Bronchial epithelial cell (primary cell): ENCODE measurements at regions not wholly inside any gene's neighbourhood (a gene's known extent, or its start where the extent isn't known, plus 50 kb on each side); places are given as distances from the start of the nearest gene placed in this dataset.

Experiments
- DNase-seq: peaks from one replicate; pipeline ENCODE4 v3.0.0-alpha.2; 2010; ENCODE audit warnings: low read depth
- FAIRE-seq: peaks from 2 replicates; lab custom pipeline; 2011; peaks lifted over from hg19 to GRCh38; lab: Jason Lieb, UNC
- H3K27me3 ChIP-seq: 2 replicates; pipeline ENCODE4 v1.5.1; 2011; ENCODE audit warnings: low read length; ENCODE audit not compliant: control insufficient read depth, insufficient read depth
- H3K36me3 ChIP-seq: 2 replicates; pipeline ENCODE4 v1.5.1; 2011; ENCODE audit warnings: low read length; ENCODE audit not compliant: control insufficient read depth, insufficient read depth
- H3K4me3 ChIP-seq: 2 replicates; pipeline ENCODE4 v1.5.1; 2011; ENCODE audit warnings: mild to moderate bottlenecking, low read depth, low read length, control low read depth
- TF ChIP-seq, protein P1 (sequence below): IDR thresholded peaks from 2 replicates; pipeline ENCODE4 v1.5.1; 2011; ENCODE audit warnings: mild to moderate bottlenecking, moderate library complexity, low read length, control low read depth, inconsistent platforms; ENCODE audit not compliant: insufficient read depth, severe bottlenecking

- H3K4me3 ChIP-seq: no peak overlapping the region
- FAIRE-seq: no peak
- no peaks in the 10 kb centered on the region for H3K36me3 ChIP-seq
- TF ChIP-seq, protein P1, sequence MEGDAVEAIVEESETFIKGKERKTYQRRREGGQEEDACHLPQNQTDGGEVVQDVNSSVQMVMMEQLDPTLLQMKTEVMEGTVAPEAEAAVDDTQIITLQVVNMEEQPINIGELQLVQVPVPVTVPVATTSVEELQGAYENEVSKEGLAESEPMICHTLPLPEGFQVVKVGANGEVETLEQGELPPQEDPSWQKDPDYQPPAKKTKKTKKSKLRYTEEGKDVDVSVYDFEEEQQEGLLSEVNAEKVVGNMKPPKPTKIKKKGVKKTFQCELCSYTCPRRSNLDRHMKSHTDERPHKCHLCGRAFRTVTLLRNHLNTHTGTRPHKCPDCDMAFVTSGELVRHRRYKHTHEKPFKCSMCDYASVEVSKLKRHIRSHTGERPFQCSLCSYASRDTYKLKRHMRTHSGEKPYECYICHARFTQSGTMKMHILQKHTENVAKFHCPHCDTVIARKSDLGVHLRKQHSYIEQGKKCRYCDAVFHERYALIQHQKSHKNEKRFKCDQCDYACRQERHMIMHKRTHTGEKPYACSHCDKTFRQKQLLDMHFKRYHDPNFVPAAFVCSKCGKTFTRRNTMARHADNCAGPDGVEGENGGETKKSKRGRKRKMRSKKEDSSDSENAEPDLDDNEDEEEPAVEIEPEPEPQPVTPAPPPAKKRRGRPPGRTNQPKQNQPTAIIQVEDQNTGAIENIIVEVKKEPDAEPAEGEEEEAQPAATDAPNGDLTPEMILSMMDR: no peak
- DNase-seq: no peak
- H3K27me3 ChIP-seq: no peaks in the 10 kb centered on the region
Measured at GRCh38 chr9:115422932-115423440, 305.0 kb upstream of the TNC start.

DNA sequence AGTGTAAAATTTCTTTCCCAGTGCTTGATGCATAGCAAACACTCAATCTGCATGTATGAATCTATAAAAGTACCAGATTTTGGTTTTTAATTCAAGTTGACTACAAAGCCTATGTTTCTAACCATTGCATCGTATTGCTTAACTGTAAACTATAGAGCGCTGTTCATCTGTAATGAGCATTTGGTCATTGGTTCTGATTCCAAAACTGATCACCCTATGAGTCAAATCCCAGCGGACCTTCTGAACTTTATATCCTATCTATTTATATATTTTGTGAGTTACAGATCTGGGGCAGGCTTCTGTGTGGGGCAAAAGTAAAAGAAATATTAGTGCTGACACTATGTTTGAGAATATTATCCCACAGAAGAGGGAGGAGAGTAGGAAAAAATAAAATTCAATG lies 305.7 kb upstream of the TNC start:
- TF ChIP-seq, protein P1: no peak
- no peak for FAIRE-seq

DNA sequence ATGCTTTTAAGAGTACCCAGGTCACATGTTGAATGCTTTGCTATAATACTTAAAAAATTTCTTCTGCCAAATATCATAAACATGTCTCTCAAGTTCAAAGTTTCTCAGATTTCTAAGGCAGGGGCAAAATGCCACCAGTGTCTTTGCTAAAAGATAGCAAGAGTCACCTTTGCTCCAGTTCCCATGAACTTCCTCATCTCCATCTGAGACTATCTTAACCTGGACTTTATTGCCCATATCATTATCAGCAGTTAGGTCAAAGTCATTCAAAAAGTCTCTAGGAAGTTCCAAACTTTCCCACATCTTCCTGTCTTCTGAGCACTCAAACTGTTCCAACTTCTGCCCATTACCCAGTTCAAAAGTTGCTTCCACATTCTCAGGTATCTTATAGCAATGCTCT lies 307.6 kb upstream of the TNC start:
- TF ChIP-seq, protein P1: no peak
- Histone ChIP-seq H3K36me3 (no peaks in the 10 kb centered on the region), H3K4me3 (no peak overlapping the region), H3K27me3 (no peaks in the 10 kb centered on the region)
- FAIRE-seq (no peak), DNase-seq (no peak)

More for the DNA sequence above, 305.7 kb upstream of the TNC start:
- H3K4me3 ChIP-seq: no peak overlapping the region
- H3K36me3 ChIP-seq: no peaks in the 10 kb centered on the region
- H3K27me3 ChIP-seq: no peaks in the 10 kb centered on the region
- no peak for DNase-seq

DNA sequence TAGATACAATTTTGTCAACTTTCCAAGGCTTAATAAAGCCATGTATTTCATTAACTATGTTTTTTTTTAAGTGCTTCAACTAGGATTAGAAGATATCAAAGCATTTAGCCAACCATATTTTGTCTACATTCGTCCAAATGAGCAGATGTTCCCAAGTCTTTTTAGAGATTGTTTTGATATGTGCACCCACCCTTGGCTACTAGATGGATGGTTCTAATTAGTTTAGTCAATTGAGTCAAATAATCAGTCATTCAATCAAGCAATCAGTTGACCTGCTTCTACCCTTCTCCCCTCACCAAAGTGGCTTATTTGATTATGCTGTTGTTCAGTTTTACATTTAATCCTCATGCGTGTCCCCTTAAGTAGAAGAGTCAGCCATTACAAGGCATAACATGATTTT lies 319.5 kb upstream of the TNC start:
- TF ChIP-seq, protein P1: no peak
- FAIRE-seq (no peak), DNase-seq (no peak)
- H3K4me3 ChIP-seq: no peak overlapping the region
- no peaks in the 10 kb centered on the region for H3K27me3 ChIP-seq
- no peaks in the 10 kb centered on the region for H3K36me3 ChIP-seq

DNA sequence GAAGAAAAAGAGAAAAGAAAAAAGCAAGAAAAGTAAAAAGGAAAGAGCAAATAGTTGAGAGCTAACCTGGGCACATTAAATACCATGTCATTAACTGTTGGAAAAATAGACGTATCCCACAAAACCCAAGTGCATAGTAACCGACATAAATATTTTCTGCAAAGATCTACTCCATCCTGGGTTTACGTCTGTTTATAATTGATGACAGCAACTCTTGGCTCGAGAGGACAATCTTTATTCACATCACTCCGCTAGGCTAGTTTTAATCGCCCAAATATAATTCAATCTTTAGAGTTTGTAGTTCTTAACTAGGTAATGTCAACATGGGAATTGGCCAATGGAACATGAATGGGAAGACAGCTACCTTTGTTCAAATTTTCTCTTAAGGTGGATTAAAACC lies 321.7 kb upstream of the TNC start:
- Histone ChIP-seq H3K4me3 (no peak overlapping the region), H3K36me3 (no peaks in the 10 kb centered on the region), H3K27me3 (no peaks in the 10 kb centered on the region)
- TF ChIP-seq, protein P1: no peak
- DNase-seq (no peak), FAIRE-seq (no peak)

GRCh38 chr9:115442054-115442453 lies 324.1 kb upstream of the TNC start:
- TF ChIP-seq, protein P1: no peak
- H3K4me3 ChIP-seq: no peak overlapping the region
- no peaks in the 10 kb centered on the region for H3K36me3 ChIP-seq
- H3K27me3 ChIP-seq: no peaks in the 10 kb centered on the region
- FAIRE-seq (no peak), DNase-seq (peak; percentile 5)
